NCI-H1092 treated with DMSO at 0.1 percent for 48 hours (cell line): ENCODE measurements at regions not wholly inside any gene's neighbourhood (a gene's known extent, or its start where the extent isn't known, plus 50 kb on each side); places are given as distances from the start of the nearest gene placed in this dataset.
"Not testable (repeated sequence)": the region's sequence is repeated elsewhere in the genome, so short reads cannot be mapped to it uniquely, and the experiment has no call there.

Source experiments
- DNase-seq: peaks from one replicate; lab custom pipeline; 2025; lab: John Stamatoyannopoulos, UW

DNA sequence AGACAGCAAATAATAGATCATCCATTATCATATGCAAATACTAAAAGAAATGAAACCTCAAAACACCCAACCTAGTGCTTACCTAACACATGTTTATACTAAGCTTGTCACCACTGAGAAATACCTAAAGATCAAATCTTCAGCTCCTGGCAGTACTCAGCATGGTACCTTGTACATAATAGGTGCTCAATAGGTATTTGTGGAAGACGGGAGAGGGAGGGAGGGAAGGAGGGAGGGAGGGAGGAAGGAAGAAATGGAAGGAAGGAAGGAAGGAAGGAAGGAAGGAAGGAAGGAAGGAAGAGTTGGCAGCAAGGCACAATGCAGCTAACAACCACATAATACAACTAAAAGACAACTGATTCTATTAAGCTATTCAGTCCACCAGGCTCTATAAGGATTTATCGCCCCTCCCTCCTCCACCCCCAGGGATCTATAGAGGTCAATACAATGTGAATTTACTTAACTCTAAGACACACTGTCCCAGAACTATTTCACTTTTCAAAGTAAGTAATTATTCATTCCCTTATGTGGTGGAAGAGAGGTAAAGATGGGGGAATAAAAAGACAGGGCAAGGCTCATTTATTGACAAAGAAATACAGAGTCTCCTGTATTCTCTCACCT is 328.9 kb downstream of the PAPSS1 start:
- DNase-seq, result no peak

DNA sequence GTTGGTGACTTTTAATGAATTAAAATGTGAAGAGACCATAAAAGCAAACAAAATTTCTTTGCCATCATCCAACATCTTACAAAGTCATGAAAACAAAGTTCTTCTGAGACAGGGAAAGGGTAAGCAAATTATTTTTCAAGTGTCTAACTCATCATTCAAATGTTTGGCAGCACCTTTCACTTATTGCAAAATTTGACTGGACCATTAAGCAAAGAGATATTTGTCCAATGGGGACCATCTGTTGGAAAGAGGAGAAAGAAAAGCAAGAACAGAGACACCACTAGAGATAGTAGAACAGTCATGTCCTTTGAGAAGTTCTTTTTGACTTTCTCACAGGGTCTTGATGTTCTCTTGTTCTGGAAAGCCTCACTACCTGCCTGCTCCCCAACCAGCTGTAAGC is 330.1 kb downstream of the PAPSS1 start:
- DNase-seq, result no peak

DNA sequence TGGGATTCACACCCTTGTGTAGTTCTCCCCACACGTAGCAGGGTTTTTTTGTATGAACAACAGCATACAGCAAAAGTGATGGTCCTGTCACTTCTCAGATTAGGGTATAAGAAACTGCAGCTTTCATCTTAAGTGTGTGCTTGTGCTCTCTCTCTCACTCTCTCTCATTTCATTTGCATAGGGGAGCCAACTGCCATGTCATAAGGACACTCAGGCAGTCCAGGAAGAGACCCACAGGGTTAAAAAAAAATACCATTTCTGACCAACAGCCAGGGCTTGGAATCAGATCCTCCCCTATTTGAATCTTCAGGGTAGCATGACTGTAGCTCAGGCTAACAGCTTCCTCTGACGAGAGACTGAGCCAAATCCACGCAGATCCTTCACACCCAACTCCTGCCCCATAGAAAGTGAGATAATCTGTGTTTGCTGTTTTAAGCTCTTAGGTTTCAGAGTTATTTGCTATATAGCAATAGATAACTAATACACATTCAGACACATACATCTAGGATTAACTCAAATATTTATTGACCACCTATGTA is 331.2 kb downstream of the PAPSS1 start:
- no peak for DNase-seq

DNA sequence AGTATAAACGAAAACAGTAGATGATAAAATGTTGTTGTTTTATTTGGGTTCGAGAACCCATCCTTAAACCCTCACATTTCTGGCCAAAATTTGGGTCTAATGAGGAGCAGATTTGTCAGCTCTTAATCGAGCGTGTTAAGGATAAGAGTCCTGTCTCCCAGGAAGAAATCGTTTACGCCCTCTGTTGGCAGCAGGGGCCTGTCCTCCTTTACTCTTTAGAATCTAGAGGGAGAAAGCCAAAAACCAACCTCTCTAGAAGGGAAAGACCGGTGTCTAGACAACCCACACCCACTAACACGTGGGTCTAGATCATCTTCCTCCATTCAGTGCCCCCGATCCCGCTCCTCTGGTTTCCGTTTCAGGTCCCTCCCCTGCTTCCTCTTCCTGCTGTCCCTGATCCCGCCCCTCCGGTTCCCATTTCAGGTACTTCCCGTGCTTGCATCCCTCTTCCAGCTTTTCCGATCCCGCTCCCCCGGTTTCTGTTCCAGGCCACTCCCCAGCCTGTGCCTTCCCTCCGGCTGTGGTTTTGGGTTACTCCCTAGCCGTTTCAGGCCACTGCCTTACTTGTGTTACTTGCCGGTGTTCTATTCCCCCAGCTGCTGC is 339.1 kb downstream of the PAPSS1 start:
- no peak for DNase-seq

DNA sequence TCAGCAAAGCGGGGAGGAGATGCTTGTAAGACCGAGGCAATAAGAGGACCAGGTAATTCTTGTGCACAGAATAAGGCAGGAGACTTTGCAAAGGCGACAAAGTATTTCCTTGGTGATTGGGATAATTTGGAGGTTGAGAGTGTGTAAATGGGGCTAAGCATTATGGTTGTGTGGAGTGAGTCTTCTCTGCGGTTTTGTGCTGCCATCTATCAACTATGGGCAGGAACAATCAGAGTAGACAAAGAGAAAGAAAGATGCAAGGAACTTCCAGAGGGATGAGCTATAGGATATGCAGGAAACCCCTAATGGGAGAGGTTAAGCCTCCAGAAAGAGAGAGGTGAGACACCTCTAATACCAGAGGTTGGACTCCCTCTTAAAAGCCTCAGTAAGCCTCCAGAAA is 339.8 kb downstream of the PAPSS1 start:
- no peak for DNase-seq

DNA sequence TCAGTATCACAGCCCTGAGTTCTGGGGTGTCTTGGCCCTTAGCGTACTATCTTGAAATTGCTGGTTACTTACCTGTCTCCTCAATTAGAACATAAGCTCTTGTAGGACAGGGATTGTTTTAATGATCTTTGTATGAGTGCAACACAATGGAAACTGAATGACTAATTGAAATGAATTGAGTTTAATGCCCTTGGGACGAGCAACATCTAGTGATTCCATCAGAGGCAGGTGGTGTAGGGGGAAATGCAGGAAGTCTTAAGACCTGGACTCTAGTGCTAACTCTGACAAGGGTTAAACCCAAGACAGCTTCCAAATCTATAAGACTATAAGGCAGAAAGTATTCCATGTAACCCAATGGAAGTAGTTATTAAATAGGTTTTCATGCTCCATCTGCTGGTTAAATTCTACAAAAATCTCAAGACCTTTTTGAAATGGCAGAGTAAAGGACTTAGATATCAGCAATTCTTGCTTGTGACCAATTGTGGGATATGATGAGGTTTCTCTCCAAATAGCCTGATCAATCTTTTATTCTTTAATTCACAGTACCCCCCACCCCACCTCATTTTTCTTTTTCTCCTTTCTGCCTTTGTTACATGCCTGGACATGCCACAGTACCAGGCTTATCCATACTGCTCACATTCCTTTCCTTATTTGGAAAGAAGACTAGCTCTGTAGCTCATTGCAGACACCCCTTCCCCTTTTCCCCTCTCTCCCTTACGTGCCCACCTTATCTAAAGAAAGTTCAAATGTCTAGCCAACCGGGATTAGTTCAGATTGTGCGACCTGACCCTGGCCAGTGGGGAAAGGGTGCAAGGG is 340.8 kb downstream of the PAPSS1 start:
- DNase-seq, result no peak

DNA sequence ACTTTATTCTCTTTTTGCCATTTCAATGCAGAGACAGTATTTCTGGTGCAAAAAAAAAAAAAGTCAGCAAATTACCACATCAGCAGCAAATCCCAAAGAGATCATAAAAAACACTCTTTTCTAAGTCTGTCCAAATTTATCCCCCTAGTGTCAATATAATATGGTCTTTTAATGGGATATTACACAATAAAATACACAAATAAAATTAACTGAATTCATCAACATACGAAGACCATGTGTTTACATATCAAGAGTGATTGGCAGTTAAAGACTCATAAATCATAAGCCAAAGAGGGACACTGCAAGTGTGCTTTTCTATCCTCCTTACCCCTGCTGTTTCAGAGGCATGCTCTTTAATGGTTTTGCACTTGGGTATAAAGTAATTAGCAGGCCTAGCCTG is 340.2 kb upstream of the DKK2 start:
- no peak for DNase-seq

DNA sequence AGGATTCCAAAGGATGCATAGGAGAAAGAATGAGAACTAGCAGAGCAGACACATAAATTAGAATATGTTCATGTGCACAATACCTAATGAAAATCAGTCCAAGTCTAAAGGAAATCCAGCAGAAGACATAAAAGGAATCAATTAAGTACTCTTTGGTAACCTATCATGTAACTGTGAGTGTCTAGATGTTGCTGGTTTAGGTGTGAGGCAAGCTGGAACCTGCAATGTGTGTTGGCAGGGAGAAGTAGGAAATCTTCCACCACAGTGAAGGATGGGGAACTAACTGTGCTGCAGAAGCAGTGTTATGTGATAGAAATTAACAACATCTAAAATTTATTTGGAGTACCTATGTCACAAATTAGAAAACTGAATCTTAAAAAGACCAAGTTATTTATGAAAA is 330.8 kb upstream of the DKK2 start:
- DNase-seq, result no peak

DNA sequence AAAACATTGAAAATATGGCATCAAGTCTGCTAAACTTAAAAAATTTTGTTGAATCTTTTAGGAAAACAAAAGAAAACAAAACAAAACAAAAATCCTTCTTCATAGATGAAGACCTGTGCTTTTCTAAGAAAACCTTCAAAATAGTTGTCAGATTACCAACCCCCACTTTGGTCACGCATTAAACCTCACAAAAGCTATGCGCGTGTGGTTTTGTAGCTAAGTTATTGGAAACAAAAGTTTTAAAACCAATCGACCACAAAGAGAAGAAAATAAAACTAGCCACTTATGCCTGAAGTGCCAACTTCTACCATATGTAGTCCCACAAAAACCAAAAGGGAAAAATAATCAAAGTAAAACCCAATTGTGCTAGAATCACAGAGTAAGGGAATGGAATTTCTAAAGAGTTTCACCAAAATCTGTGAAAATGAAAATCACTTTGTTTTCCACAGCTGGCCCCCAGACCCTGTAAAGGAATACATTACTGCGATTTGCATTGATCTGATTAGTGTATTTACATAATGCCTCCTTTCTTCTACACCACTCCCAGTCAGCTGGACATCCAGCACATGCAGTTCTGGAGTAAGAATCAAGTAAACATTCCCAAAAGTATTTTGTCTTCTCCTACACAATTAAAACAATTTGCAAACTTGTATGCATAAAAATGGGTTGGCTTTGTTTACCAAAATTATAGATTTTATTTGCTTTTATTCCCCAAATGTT is 330.1 kb upstream of the DKK2 start:
- DNase-seq, result no peak

DNA sequence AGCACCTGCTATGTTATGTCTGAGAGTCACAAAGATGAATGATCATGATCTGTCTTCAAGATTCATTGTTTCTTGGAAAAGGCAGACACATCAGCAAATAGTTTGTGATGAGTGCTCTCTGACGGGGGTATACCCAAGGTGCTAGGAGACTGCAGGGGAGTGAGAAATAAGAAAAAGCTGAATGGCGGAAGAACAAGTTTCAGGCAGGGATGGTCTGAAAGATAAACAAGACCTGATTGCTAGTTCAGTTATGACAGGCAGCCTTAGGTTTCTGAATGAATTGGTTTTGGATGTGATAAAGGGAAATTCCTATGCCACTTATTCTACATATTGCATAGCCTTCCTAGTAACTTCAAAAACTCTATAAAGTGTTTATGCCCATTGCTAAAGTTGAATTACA is 327.0 kb upstream of the DKK2 start:
- no peak for DNase-seq

DNA sequence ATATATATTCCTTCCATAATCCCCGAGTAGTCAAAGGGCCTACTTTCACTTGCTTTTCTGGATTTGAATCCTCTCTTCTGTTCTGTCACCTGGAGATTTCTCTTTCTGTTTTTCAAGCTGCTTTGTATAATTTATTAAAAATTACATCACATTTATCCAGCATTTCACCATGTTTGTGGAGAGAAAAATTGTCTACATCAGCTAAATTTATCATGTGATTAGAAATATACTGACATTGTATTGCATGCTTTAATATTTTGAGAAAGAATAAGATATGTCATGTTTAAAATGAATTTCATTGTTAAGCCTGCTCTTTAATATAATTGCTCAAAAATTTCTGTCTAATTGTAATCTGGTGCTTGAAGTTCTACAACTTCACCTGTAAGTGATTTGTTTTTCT is 323.1 kb upstream of the DKK2 start:
- DNase-seq, result no peak

DNA sequence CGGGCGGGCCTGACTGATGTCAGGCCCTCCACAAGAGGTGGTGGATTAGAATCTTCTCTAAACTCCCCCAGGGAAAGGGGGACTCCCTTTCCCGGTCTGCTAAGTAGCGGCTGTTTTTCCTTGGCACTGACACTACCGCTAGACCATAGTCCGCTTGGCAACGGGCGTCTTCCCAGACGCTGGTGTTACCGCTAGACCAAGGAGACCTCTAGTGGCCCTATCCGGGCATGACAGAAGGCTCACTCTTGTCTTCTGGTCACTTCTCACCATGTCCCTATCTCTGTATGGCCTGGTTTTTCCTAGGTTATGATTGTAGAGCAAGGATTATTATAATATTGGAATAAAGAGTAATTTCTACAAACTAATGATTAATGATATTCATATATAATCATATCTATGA is 318.2 kb upstream of the DKK2 start:
- DNase-seq, result not testable (repeated sequence)

DNA sequence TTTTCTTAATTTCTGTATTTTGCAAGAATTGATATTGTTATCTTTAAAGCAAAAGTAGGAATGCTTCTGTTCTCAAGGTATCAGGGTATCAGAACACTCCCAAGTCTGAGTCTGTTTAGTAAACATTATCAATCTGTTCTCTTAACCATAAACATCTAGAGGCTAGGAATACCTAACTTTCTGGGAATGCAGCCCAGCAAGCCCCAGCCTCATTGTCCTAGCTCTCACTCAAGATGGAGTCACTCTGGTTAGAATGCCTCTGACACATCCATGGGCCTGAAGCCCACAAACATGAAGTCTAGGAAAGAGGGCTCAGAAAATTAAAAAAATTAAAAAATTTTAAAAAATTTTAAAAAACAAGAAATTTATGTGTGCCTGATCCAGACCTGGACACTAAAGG is 315.1 kb upstream of the DKK2 start:
- DNase-seq, result no peak

DNA sequence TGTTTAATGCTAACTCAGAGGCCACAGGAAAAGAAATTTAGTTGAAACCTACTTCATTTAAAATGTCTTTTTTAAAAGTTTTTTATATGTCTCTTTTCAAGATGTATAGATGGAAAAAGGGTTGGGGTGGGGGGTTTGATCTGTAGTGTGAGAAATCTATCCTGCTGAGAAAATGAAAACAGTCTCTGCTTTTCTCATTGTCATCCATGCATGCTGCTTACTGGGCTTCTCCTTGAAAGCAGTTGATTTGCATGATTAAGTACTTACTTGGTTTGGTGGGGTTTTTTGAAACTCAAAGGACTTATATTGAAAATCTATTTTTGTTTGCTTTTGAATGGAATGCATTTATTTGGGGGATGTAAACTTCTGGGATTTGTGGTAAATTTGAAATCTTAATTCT is 313.6 kb upstream of the DKK2 start:
- no peak for DNase-seq

DNA sequence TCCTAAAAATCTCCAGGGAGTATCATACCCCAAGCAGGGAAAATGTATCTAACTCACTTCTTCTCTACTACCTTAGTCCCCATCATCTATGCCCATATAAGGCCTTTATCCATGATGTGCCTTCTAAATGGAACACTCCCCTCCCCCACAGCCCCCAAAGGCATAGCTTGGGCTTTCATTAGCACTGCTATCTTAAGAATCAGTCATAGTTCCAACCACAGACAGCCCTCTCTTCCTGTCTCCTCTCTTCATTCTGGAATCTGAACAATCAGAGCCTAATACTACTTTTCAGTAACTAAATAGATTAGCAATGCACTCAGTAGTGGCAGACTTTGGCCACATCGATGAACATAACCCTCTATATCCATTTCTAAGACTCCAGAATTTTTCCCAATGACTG is 313.2 kb upstream of the DKK2 start:
- DNase-seq, result no peak

DNA sequence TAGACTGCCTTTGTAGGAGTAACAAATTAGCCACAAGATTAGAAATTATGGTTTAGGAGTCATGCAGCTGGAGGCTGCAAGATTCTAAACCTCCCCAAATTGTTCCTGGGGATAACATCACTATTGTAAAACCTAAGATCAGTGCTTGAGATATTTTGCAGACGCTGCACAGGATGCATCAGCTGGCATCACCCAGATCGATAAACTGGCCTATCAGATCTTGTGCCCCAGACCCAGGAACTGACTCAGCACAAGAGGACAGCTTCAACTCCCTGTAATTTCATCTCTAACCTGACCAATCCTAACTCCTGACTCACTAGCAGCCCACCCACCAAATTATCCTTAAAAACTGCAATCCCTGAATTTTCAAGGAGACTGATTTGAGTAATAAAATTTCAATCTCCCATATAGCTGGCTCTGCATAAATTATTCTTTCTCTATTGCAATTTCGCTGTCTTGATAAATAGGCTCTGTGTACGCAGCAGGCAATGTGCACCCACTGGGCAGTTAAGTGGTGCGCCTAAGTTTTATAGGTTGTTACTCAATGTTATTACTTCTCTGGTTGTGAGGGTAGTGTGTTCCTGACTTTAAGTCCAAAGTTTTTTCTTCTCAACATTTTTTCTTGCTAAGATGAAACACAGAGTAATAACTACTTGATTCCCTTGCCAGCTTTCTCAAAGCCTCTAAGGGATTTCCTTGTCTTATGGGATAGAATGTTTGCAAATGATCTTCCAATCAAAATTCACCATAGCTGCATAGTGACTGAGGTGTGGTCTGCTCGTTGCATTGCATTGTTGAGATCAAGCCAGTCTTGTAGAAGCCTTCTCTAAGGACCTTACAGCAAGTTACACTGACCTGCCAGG is 312.3 kb upstream of the DKK2 start:
- DNase-seq, result no peak

DNA sequence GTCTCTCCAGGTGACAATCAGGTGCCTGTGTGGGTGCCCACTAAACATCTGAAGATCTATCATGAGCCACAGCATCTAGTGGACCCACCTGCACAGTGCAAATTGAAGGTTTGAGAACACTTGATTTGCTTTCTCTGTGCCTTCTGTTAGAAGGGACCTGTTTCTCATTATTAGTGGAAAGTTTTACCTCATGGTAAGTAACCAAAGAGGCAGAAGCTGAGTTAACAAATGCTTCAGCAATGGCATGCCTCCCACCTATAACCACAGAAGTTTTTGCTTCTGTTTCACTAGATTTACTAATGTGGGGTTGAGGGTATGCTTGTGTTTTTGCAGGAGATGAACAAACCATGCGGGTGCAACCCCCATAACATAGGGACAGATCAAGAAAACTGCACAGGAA is 297.4 kb upstream of the DKK2 start:
- DNase-seq, result no peak

DNA sequence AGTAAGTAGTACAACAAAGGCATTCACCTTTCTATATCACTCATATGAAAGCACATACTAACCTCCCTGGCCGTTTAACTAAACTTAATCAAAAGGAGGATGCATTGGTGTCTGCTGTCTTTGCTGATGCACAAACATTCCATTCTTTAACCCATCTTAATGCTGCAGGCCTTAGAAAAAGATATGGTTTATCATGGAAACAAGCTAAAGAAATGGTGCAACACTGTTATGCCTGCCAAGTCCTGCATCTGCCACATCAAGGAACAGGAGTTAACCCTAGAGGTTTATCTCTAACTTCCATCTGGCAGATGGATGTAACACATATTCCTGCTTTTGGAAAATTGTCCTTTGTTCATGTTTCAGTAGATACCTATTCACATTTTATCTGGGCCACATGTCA is 296.5 kb upstream of the DKK2 start:
- not testable (repeated sequence) for DNase-seq

DNA sequence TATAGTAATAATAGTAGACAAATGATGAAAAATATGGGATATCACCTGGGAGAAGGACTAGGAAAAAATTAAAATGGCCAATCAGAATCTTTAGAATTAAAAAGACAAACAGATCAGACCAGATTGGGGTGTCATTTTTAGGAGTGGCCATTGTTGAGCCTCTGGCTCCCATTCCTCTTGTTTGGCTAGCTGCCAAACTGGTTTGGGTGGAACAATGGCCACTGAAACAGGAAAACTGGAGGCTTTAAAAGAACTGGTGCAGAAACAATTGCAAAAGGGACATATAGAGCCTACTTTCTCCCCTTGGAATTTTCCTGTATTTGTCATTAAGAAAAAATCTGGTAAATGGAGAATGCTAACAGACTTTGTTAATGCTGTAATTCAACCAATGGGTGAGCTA is 294.8 kb upstream of the DKK2 start:
- DNase-seq, result no peak

DNA sequence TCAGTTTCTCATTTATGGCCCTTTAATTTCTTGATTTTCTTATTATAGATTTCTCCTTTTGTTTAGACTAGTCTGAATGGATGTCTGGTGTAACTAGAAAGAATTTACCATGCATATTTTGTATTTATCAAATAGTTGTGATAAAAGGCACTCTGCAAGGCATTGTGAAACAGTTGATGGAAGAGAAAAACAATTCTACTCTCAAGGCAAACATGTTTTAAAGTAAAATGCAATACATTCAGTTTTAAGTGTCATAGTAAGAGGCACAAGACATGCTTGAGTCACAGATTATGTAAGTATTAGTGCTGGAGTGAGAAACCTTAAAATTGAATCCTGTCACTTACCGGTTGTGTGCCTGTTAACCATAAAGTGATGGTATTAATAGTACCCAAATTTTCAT is 283.3 kb upstream of the DKK2 start:
- no peak for DNase-seq

DNA sequence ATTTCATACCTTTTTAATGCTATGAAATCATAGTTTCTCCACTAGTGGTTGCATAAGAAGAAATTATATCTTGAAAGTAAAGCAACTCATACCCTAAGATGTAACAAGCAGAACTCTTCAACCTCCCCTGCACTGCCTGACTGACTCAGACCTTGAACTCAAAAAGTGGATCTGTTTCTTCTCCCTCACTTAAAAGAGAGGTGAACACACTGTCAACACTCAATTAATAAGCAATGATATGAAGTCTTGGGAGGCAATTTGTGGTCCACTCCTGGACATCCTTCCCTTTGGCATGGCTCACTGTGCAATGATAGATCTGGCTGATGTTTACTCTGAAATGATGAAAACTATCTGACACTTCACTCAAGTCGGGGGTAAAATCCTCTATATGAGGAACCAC is 282.0 kb upstream of the DKK2 start:
- no peak for DNase-seq

DNA sequence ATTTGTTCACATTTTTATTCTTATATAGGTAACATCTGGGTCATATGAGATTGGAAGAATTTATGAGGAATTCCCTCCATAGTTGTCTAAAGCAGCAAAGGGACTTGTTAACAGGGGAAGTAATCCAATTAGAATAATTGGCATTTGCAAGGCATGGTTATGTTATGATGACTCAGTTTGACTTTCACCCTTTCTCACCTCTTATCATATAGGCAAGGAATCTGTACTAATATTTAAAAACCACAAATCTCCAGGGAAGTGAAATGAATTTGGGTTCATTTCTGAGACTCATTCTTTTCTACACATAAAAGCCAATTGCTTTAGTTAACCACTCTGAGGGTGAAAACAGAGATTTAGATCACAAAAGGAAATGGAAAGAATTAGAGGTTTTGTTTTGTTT is 281.5 kb upstream of the DKK2 start:
- no peak for DNase-seq
